ENCODE measurements at regions not wholly inside any gene's neighbourhood (a gene's known extent, or its start where the extent isn't known, plus 50 kb on each side); places are given as distances from the start of the nearest gene placed in this dataset.

- no peak for TF ChIP-seq POLR2A (IDR thresholded peaks at IDR 0.05; ENCODE audit: low read length)
- TF ChIP-seq GATA1 (IDR thresholded peaks at IDR 0.05; ENCODE audit: low read depth, low read length), result no peak
Observed at GRCh38 chr10:129333706-129334105, 133.3 kb upstream of the MGMT start.

All from erythroblast (primary cell).